B cell (primary cell): ENCODE measurements at regions not wholly inside any gene's neighbourhood (a gene's known extent, or its start where the extent isn't known, plus 50 kb on each side); places are given as distances from the start of the nearest gene placed in this dataset.

ENCODE experiments used
- CTCF ChIP-seq: fragments of 200-600 bp; IDR thresholded peaks from one replicate; pipeline ENCODE4 v1.8.0; 2022; ENCODE audit warnings: antibody characterized with exemption, mild to moderate bottlenecking
- EZH2 ChIP-seq: IDR thresholded peaks from 2 replicates; pipeline ENCODE4 v1.6.1; 2012; ENCODE audit warnings: borderline replicate concordance, low read depth, mild to moderate bottlenecking, moderate library complexity, low read length; ENCODE audit not compliant: insufficient read depth, poor library complexity, severe bottlenecking

GRCh38 chr2:52395912-52396311 is 1364.0 kb upstream of the NRXN1 start:
- TF ChIP-seq CTCF = no peak
- TF ChIP-seq EZH2 = no peak
